ENCODE measurements at regions not wholly inside any gene's neighbourhood (a gene's known extent, or its start where the extent isn't known, plus 50 kb on each side); places are given as distances from the start of the nearest gene placed in this dataset.

DNA sequence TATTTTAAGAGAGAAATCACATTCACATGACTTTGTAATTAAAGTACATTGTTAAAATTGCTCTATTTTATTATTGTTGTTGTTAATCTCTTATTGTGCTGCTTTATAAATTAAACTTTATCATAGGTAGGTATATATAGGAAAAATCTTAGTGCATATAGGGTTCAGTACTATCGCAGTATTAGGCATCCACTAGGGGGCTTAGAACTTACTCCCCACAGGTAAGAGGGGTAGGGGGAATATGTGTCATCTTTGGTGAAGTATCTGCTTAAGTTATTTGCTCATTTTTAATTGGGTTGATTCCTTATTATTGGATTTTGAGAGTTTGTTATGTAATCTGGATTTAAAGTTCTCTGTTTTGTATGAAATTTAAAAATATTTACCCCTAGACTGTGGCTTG lies 385.2 kb downstream of the DUSP10 start:
- TF ChIP-seq, protein P1, sequence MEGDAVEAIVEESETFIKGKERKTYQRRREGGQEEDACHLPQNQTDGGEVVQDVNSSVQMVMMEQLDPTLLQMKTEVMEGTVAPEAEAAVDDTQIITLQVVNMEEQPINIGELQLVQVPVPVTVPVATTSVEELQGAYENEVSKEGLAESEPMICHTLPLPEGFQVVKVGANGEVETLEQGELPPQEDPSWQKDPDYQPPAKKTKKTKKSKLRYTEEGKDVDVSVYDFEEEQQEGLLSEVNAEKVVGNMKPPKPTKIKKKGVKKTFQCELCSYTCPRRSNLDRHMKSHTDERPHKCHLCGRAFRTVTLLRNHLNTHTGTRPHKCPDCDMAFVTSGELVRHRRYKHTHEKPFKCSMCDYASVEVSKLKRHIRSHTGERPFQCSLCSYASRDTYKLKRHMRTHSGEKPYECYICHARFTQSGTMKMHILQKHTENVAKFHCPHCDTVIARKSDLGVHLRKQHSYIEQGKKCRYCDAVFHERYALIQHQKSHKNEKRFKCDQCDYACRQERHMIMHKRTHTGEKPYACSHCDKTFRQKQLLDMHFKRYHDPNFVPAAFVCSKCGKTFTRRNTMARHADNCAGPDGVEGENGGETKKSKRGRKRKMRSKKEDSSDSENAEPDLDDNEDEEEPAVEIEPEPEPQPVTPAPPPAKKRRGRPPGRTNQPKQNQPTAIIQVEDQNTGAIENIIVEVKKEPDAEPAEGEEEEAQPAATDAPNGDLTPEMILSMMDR (IDR thresholded peaks at IDR 0.05): no peak
- no peak for TF ChIP-seq ZFX (IDR thresholded peaks at IDR 0.05; ENCODE audit: borderline replicate concordance)
- H3K27ac ChIP-seq: no peak overlapping the region

DNA sequence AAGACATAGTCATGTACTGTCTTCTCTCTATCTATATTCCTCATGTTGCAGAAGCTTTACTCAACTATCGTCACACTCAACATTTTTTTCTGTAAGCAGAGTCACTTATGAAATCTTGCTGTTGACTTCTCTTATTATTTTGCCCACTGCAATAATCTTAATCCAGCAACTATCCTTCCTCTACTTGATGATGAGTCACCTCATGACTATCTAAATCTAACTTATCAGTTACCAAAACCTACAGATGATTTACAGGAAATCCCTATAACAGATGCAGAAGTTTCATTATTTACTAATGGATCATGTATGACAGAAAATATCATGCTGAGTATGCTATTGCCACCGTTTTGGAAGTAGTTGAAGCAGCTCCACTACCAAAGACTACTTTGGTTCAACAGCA lies 378.9 kb downstream of the DUSP10 start:
- TF ChIP-seq, protein P1 (IDR thresholded peaks at IDR 0.05): no peak
- TF ChIP-seq ZFX (IDR thresholded peaks at IDR 0.05; ENCODE audit: borderline replicate concordance): no peak
- H3K27ac ChIP-seq: no peak overlapping the region

DNA sequence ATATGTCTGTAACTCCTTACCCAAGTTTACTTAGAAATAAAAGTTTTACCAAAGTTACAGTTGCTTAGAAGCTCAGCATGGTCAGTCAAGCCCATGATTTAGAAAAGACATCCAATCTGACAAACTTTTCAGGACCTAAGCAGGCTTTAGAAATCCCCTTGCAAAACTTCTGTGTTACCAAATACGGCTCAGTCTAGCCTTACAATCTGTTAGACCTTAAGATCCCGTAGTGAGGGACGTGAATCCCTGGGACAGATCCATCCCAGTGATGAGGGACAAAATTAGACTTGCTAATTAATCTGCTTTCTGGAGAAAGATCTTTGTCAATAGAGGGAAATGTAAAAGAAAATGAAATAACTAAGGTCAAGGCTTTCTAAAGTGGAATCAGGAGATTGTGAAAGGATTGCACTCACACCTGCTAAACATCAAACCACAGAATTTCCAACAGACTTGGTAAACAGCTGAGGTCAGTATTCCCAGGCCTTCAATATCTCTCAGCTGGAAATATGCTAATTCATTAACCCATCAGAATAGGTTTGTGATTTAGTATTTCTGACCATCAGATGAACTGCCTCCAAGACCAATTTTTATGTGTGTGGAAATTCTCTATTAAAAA lies 375.3 kb downstream of the DUSP10 start:
- H3K27ac ChIP-seq: no peak overlapping the region
- no peak for TF ChIP-seq ZFX (IDR thresholded peaks at IDR 0.05; ENCODE audit: borderline replicate concordance)
- TF ChIP-seq, protein P1 (IDR thresholded peaks at IDR 0.05): no peak

DNA sequence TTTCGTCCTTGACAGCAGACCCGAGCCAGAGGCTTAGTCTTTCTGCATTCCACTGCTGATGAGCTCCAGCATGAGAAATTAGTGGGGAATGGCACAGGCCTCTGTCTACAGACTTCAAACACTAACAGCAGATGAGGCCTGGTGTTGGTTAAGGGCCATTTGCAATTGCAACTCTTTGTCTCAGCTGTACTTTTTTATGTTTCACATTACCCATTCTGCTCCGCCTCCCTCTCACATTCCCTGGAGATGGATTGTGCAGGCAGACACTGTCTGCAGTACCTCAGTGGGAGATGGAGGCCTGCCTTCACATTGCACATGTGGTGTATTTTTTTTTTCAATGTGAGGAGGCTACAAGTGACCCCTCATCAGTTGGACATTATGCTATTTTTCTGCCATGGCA lies 370.2 kb downstream of the DUSP10 start:
- TF ChIP-seq, protein P1 (IDR thresholded peaks at IDR 0.05): no peak
- no peak for TF ChIP-seq ZFX (IDR thresholded peaks at IDR 0.05; ENCODE audit: borderline replicate concordance)
- no peak overlapping the region for H3K27ac ChIP-seq

DNA sequence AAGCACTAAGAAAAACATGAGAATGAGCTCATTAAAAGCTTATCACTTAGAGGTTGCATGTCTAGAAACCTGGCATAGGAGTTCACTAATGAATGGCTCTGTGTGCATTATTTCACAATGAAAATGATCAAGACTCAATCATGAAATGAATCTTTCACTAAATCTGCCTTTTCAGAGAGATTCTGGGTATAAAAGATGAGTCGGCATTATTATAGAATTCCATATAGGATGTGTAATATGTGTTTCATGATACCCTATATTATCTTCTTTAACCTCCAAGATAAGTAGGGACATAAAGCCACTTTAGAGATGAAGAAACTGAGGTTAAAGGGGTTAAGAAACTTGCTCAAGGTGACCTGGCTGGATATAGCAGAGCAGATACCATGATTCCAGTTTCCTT lies 368.1 kb downstream of the DUSP10 start:
- TF ChIP-seq ZFX (IDR thresholded peaks at IDR 0.05; ENCODE audit: borderline replicate concordance): no peak
- TF ChIP-seq, protein P1 (IDR thresholded peaks at IDR 0.05): no peak
- H3K27ac ChIP-seq: no peak overlapping the region

DNA sequence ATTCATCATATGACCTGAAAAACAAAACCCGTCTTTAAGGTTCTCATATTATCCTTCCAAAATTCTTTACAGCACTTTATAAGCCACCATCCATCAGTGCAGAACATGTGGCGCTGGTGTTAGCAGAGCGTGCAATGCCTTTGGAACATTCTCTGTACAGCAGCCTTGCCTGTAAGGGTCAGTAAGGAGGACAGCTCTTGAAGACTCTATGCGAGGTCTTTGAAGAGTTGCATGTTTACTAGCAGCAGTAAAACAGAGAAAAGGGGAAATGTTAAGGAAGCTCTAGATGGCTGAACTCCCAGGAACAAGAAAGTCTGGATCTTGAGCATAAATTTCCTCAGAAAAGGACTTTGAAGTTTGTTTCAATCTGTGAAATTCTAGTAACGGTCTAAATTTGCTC lies 365.6 kb downstream of the DUSP10 start:
- TF ChIP-seq, protein P1 (IDR thresholded peaks at IDR 0.05): no peak
- TF ChIP-seq ZFX (IDR thresholded peaks at IDR 0.05; ENCODE audit: borderline replicate concordance): no peak
- no peak overlapping the region for H3K27ac ChIP-seq

DNA sequence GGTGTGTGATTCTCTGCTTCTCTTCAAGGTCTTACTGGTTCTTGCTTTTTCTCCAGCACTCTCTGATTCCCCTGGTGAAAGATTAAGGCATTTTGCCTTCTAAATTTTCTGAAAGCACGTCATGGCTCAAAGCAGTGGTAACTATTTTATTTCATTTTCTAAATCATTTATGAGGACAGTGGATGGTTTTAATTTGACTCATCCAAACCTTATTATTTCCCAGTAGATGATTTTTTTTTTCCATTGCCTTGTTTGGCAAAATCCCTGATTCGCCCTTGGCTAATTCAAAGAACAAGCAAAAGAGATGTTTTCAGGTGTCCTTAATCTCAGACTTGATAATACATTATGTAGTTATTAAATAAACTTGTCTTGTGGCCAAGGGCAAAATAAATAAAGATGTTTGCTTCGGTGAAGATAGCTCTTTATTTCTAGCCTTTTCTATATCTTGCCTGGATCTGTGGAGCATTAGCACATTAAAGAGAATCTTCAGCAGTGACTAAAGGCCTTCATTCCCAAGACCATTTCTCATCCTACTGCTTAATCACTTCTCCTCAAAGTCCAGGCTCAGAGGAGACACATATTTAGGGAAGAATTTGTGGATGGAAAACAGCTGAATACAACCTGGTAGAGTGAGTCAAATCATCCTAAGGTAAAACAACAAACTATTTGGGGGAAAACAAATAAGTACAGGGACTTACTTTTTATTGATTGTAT lies 359.8 kb downstream of the DUSP10 start:
- no peak for TF ChIP-seq ZFX (IDR thresholded peaks at IDR 0.05; ENCODE audit: borderline replicate concordance)
- TF ChIP-seq, protein P1 (IDR thresholded peaks at IDR 0.05): no peak
- H3K27ac ChIP-seq: no peak overlapping the region
